Skeletal muscle satellite cell (primary cell): ENCODE measurements at regions not wholly inside any gene's neighbourhood (a gene's known extent, or its start where the extent isn't known, plus 50 kb on each side); places are given as distances from the start of the nearest gene placed in this dataset.

Source experiments
- H3K27me3 ChIP-seq: 2 replicates; pipeline ENCODE4 v1.7.0; 2013; ENCODE audit warnings: low read length; ENCODE audit not compliant: control insufficient read depth, insufficient read depth
- H3K36me3 ChIP-seq: 2 replicates; pipeline ENCODE4 v1.7.0; 2013; ENCODE audit warnings: mild to moderate bottlenecking, control low read depth, low read length; ENCODE audit not compliant: insufficient read depth
- H3K4me1 ChIP-seq: 2 replicates; pipeline ENCODE4 v1.7.0; 2013; ENCODE audit warnings: low read length; ENCODE audit not compliant: control insufficient read depth, insufficient read depth
- H3K4me2 ChIP-seq: 2 replicates; pipeline ENCODE4 v1.7.0; 2013; ENCODE audit warnings: mild to moderate bottlenecking, low read length
- H3K4me3 ChIP-seq: 2 replicates; pipeline ENCODE4 v1.7.0; 2013; ENCODE audit warnings: low read length
- H3K9ac ChIP-seq: 2 replicates; pipeline ENCODE4 v1.7.0; 2013; ENCODE audit warnings: mild to moderate bottlenecking, low read depth, low read length, moderate library complexity
- H3K9me3 ChIP-seq: replicated peaks from 2 replicates; pipeline ENCODE4 v1.7.0; 2013; ENCODE audit warnings: mild to moderate bottlenecking, control low read depth, low read length

- Histone ChIP-seq H3K9ac (no peak overlapping the region), H3K4me2 (no peak overlapping the region), H3K4me1 (no peaks in the 10 kb centered on the region), H3K27me3 (no peaks in the 10 kb centered on the region), H3K9me3 (no peaks in the 10 kb centered on the region), H3K4me3 (no peak overlapping the region), H3K36me3 (no peaks in the 10 kb centered on the region)
These were observed 63.6 kb upstream of the JAK2 start for GRCh38 chr9:4921449-4921848.

DNA sequence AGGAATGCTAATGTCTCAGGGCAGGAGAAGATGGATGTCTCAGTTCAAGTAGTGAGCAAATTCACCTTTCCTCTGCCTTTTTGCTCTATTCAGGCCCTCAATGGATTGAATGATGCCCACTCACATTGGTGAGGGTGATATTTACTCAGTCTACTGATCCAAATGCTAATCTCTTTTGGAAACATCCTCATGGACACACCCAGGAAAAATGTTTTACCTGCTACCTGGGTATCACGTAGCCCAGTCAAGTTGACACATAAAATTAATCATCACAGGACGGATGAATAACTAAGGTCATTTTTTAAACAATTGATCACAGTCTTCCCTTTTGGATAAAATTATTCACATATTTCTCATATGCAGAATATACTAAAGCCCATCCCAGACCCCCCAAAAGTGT lies 63.0 kb upstream of the JAK2 start:
- Histone ChIP-seq H3K4me1 (no peaks in the 10 kb centered on the region), H3K4me2 (no peak overlapping the region), H3K36me3 (no peaks in the 10 kb centered on the region), H3K4me3 (no peak overlapping the region), H3K9ac (no peak overlapping the region), H3K27me3 (no peaks in the 10 kb centered on the region), H3K9me3 (no peaks in the 10 kb centered on the region)

DNA sequence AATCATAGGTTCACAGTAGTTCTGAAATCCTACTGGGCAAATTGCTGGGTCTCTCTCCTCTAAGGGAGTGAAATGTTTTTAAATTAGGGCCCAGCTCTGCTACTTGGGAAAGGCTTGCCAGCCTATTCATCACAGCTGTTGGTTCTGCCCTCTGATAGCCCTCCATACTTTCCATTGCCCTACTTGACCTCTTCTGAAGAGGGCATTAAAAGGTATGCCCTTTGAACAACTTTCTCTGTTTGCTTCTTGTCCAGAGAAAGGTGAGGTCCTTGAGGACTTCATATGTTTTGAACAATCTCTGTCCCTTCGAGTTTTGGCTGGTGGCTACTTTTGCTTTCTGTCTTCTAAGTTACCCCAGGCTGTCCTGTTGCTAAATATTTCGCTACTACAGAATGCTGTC lies 62.3 kb upstream of the JAK2 start:
- Histone ChIP-seq H3K4me3 (no peak overlapping the region), H3K27me3 (no peaks in the 10 kb centered on the region), H3K9ac (no peak overlapping the region), H3K4me2 (no peak overlapping the region), H3K36me3 (no peaks in the 10 kb centered on the region), H3K9me3 (no peaks in the 10 kb centered on the region), H3K4me1 (no peaks in the 10 kb centered on the region)

GRCh38 chr9:4923141-4923540 lies 61.9 kb upstream of the JAK2 start:
- H3K9ac ChIP-seq, result no peak overlapping the region
- no peaks in the 10 kb centered on the region for H3K36me3 ChIP-seq
- H3K9me3 ChIP-seq, result no peaks in the 10 kb centered on the region
- no peaks in the 10 kb centered on the region for H3K27me3 ChIP-seq
- H3K4me1 ChIP-seq, result no peaks in the 10 kb centered on the region
- no peak overlapping the region for H3K4me2 ChIP-seq
- no peak overlapping the region for H3K4me3 ChIP-seq

DNA sequence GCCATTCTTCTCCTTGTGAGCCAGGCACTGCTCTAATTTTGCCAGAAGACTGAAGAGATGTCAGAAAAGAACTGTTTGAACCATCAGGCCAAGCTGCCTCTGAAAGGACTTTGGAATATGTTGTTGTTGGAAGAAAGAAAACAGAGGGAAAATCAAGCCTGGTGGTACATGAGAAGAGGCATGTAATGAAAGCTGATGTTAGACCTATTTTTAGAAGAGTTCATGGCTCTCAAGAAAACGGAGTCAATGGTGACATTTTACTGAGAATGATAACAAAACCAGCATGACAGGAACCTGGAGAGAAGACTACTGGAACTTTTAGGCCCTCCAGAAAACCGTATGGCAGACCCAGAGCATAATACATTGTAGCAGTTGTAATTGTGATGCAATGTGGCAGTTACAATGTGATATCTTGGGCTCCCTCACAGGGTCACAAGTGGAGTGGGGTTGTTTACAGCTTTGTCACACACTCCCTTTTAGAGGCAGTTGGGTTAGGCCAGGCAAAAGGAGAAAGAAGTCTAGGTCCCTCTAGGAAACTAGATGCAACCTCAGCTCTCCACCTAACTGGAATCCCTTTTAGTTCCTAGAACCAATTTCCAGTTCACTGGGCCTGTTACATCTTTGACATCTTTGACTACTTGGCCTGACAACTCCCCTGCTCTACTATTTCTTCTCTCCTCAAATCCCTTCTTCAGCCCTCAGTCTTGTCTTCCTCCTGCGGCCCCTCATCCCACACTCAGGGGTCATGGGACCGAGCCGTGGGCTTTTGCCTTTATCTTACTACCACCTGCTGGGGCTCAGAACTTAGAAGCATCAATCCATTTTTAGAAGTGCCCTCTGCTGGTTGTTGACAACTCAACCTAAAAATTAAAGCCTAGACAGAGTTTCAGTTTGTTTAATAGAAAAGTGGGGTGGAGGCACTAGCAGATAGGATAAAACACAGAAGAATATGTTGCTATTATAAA lies 61.2 kb upstream of the JAK2 start:
- H3K4me1 ChIP-seq, result no peaks in the 10 kb centered on the region
- H3K4me3 ChIP-seq, result no peak overlapping the region
- no peaks in the 10 kb centered on the region for H3K36me3 ChIP-seq
- no peak overlapping the region for H3K4me2 ChIP-seq
- H3K9me3 ChIP-seq, result no peaks in the 10 kb centered on the region
- H3K9ac ChIP-seq, result no peak overlapping the region
- H3K27me3 ChIP-seq, result no peaks in the 10 kb centered on the region

DNA sequence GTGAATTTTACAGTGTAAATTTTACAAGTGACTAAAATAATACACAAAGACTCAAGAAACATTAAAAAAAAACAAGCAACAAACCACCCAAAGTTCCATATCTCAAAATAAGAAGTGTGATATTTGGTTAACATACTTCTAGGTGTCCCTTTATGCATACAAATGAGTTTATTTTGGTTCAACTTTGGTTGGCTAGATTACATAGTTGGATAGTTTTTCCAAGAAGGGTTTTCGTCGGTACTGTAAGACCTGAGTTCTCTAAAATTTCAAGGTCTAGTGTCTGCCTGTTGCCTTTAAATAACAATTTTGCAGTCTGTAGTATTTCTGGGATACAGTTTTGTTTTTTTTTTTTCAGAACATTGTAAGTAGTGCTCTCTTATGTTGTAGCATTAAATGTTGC lies 58.8 kb upstream of the JAK2 start:
- Histone ChIP-seq H3K27me3 (no peaks in the 10 kb centered on the region), H3K9me3 (no peaks in the 10 kb centered on the region), H3K9ac (no peak overlapping the region), H3K4me1 (no peaks in the 10 kb centered on the region), H3K36me3 (no peaks in the 10 kb centered on the region), H3K4me2 (no peak overlapping the region), H3K4me3 (no peak overlapping the region)

- Histone ChIP-seq H3K4me2 (peak overlapping the region; percentile 6), H3K9me3 (no peaks in the 10 kb centered on the region), H3K36me3 (no peaks in the 10 kb centered on the region), H3K4me1 (no peaks in the 10 kb centered on the region), H3K27me3 (no peaks in the 10 kb centered on the region), H3K9ac (no peak overlapping the region), H3K4me3 (no peak overlapping the region)
These were observed 58.0 kb upstream of the JAK2 start for GRCh38 chr9:4927043-4927471.

GRCh38 chr9:4927701-4928100 lies 57.4 kb upstream of the JAK2 start:
- no peaks in the 10 kb centered on the region for H3K36me3 ChIP-seq
- H3K9me3 ChIP-seq, result no peaks in the 10 kb centered on the region
- H3K4me2 ChIP-seq, result no peak overlapping the region
- H3K4me3 ChIP-seq, result no peak overlapping the region
- no peak overlapping the region for H3K9ac ChIP-seq
- no peaks in the 10 kb centered on the region for H3K4me1 ChIP-seq
- H3K27me3 ChIP-seq, result no peaks in the 10 kb centered on the region

DNA sequence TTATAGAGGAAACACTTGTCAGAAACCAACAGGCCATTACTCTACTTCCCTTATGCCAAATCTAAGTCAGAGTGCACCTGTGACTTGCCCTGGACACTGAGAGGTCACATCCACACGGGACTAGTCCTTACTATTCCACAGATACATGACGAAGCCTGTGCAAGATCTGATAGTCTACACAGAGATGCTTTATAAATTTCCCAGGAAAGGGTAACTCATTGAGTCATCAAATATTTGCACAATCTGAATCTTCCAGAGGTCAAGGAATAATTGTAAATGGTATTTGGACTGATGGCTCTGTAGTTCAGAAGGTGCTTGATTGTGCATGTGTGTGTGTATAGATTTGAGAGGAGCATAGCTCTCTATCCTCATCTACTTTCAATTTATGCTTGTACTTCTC lies 55.2 kb upstream of the JAK2 start:
- Histone ChIP-seq H3K4me3 (no peak overlapping the region), H3K9ac (no peak overlapping the region), H3K36me3 (no peaks in the 10 kb centered on the region), H3K4me2 (no peak overlapping the region), H3K27me3 (no peaks in the 10 kb centered on the region), H3K9me3 (no peaks in the 10 kb centered on the region), H3K4me1 (peaks cover under 1% of the 10 kb centered on the region)

DNA sequence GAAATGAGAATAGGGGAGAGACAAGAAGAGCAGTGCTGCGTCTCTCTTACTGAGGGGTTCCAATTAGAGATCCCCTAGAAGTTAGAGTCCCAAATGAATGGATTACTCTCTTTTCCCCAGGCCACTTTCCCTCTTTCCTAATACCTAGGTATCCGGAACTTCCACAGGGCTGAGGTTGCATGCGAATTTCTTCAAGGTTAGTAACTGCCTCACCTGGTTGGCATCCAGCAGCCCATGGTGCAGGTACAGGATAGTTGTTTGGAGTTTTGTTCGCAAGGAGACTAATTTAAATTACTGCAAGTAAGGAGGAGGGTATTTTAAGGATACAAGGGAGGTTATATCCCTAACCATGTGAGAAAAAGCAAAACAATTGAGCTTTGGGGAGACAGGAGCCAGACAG lies 52.4 kb upstream of the JAK2 start:
- H3K9me3 ChIP-seq, result no peaks in the 10 kb centered on the region
- no peaks in the 10 kb centered on the region for H3K27me3 ChIP-seq
- H3K4me3 ChIP-seq, result no peak overlapping the region
- H3K36me3 ChIP-seq, result no peaks in the 10 kb centered on the region
- H3K4me1 ChIP-seq, result peaks cover 6% of the 10 kb centered on the region
- no peak overlapping the region for H3K9ac ChIP-seq
- no peak overlapping the region for H3K4me2 ChIP-seq

- Histone ChIP-seq H3K36me3 (no peaks in the 10 kb centered on the region), H3K4me3 (no peak overlapping the region), H3K4me2 (peak overlapping the region; percentile 68), H3K9ac (no peak overlapping the region), H3K4me1 (peaks cover 6% of the 10 kb centered on the region), H3K9me3 (no peaks in the 10 kb centered on the region), H3K27me3 (no peaks in the 10 kb centered on the region)
These were observed 51.9 kb upstream of the JAK2 start for GRCh38 chr9:4933177-4933576.

DNA sequence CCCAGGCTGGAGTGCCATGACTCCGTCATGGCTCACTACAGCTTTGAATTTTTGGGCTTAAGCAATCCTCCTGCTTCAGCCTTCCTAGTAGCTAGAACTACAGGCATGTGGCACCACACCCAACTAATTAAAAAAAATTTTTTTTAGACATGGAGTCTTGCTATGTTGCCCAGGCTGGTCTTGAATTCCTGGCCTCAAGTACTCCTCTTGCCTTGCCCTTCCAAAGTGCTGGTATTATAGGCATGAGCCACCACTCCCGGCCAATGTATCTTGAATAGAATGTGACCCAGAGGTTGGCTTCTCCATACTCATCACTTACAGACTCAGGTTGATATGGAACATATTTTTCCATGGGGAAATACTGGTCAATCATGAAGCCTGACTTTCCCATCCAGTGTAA lies 51.2 kb upstream of the JAK2 start:
- Histone ChIP-seq H3K9me3 (no peaks in the 10 kb centered on the region), H3K4me2 (no peak overlapping the region), H3K36me3 (no peaks in the 10 kb centered on the region), H3K27me3 (no peaks in the 10 kb centered on the region), H3K4me3 (no peak overlapping the region), H3K9ac (no peak overlapping the region), H3K4me1 (peaks cover 6% of the 10 kb centered on the region)
